Fibroblast of the conjunctiva (primary cell): ENCODE measurements at regions not wholly inside any gene's neighbourhood (a gene's known extent, or its start where the extent isn't known, plus 50 kb on each side); places are given as distances from the start of the nearest gene placed in this dataset.
"Not testable (repeated sequence)": the region's sequence is repeated elsewhere in the genome, so short reads cannot be mapped to it uniquely, and the experiment has no call there.

Experiments
- DNase-seq: peaks from one replicate; pipeline ENCODE4 v3.0.0-alpha.2; 2010; ENCODE audit warnings: low read depth

- no peak for DNase-seq
Measured at GRCh38 chr2:204144492-204144891, 207.9 kb downstream of the ICOS start.

- DNase-seq = peak; percentile 39
Measured at GRCh38 chr2:204145263-204145751, 208.7 kb downstream of the ICOS start.

- DNase-seq = no peak
Measured at GRCh38 chr2:204145791-204146190, 209.2 kb downstream of the ICOS start.

- DNase-seq = not testable (repeated sequence)
Measured at GRCh38 chr2:204147040-204147439, 210.5 kb downstream of the ICOS start.

- DNase-seq = no peak
Measured at GRCh38 chr2:204150721-204151120, 214.2 kb downstream of the ICOS start.

GRCh38 chr2:204152616-204153015, 216.1 kb downstream of the ICOS start:
- DNase-seq = no peak

GRCh38 chr2:204154863-204155262, 218.3 kb downstream of the ICOS start:
- DNase-seq = no peak

GRCh38 chr2:204156456-204156855, 219.9 kb downstream of the ICOS start:
- DNase-seq = no peak

- DNase-seq = no peak
Measured at GRCh38 chr2:204157684-204158083, 221.1 kb downstream of the ICOS start.

GRCh38 chr2:204159526-204159925, 223.0 kb downstream of the ICOS start:
- no peak for DNase-seq

GRCh38 chr2:204160989-204161388, 224.4 kb downstream of the ICOS start:
- no peak for DNase-seq

GRCh38 chr2:204161886-204162285, 225.3 kb downstream of the ICOS start:
- DNase-seq = no peak

- DNase-seq = no peak
Measured at GRCh38 chr2:204166961-204167360, 230.4 kb downstream of the ICOS start.

GRCh38 chr2:204167670-204168069, 231.1 kb downstream of the ICOS start:
- not testable (repeated sequence) for DNase-seq

- DNase-seq = no peak
Measured at GRCh38 chr2:204170411-204170810, 233.8 kb downstream of the ICOS start.

- no peak for DNase-seq
Measured at GRCh38 chr2:204171432-204172144, 235.0 kb downstream of the ICOS start.

- no peak for DNase-seq
Measured at GRCh38 chr2:204172145-204172600, 235.6 kb downstream of the ICOS start.

- DNase-seq = no peak
Measured at GRCh38 chr2:204174034-204174433, 237.5 kb downstream of the ICOS start.

- no peak for DNase-seq
Measured at GRCh38 chr2:204175552-204176271, 239.1 kb downstream of the ICOS start.

GRCh38 chr2:204176306-204176705, 239.7 kb downstream of the ICOS start:
- DNase-seq = no peak

GRCh38 chr2:204177251-204177976, 240.9 kb downstream of the ICOS start:
- DNase-seq = no peak

- DNase-seq = no peak
Measured at GRCh38 chr2:204177977-204178522, 241.5 kb downstream of the ICOS start.
